ENCODE measurements at regions not wholly inside any gene's neighbourhood (a gene's known extent, or its start where the extent isn't known, plus 50 kb on each side); places are given as distances from the start of the nearest gene placed in this dataset.
"Not testable (repeated sequence)": the region's sequence is repeated elsewhere in the genome, so short reads cannot be mapped to it uniquely, and the experiment has no call there.

DNA sequence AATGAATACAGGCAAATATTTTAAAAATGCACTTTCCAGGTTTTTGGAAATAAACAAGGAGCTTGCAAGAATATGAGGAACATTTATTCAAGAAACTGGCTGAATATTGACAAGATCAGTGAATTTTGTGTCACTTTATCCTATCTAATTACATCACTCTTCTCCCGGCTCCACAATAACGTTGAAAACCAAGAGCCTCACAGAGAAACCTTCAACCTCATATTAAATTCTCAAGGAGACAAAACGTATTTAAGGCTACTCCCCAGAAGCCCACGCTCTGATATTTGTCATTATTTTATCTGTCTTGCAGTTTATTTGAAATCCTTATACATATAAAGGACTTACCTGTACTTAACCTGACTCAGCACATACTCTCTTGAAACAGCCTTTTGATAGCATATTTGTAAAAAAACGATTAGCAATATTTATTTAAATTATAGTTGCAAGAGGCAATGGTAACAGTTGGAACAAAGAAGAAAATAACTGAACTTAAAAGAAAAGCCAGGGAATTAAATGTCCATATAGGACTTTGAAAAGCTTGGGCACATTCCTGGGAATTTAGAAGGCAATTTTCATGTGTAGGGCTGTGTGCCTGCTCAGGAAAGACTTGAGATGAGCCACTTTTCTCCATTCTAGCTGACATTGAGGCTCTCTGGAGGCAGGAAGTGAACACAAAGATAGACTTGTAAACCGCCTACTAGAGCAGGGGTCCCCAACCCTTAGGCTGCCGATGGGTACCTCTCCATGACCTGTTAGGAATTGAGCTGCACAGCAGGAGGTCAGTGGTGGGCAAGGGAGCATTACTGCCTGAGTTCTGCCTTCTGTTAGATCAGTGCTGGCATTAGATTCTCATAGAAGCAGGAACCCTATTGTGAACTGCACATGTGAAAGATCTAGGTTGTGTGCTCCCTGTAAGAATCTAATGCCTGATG, 636.4 kb downstream of the SLC16A7 start:
- Histone ChIP-seq H3K27ac (no peak overlapping the region), H3K4me2 (ENCODE audit: low read length) (no peak overlapping the region)
- TF ChIP-seq CTCF (IDR thresholded peaks at IDR 0.05) = no peak

DNA sequence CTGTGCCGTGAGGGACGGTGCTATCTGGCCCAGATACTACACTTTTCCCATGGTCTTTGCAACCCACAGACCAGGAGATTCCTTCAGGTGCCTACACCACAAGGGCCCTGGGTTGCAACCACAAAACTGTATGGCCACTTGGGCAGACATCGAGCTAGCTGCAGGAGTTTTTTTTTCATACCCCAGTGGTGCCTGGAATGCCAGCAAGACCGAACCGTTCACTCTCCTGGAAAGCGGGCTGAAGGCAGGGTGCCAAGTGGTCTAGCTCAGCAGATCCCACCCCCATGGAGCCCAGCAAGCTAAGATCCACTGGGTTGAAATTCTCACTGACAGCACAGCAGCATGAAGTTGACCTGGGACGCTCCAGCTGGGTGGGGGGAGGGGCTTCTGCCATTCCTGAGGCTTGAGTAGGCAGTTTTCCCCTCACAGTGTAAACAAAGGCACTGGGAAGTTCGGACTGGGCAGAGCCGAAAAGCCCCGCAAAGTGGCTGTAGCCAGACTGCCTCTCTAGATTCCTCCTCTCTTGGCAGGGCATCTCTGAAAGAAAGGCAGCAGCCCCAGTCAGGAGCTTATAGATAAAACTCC, 638.9 kb downstream of the SLC16A7 start:
- not testable (repeated sequence) for H2AFZ ChIP-seq

More for the DNA sequence above, 636.4 kb downstream of the SLC16A7 start:
- Histone ChIP-seq H3K9ac (no peak overlapping the region), H3K4me3 (ENCODE audit: low read depth, low read length) (no peak overlapping the region), H3K4me1 (no peaks in the 10 kb centered on the region), H2AFZ (no peak overlapping the region), H3K36me3 (ENCODE audit: control insufficient read depth, insufficient read depth, low read length) (no peaks in the 10 kb centered on the region), H3K9me3 (ENCODE audit: control insufficient read depth, low read length) (no peaks in the 10 kb centered on the region), H3K27me3 (ENCODE audit: control insufficient read depth, insufficient read depth, low read length) (no peaks in the 10 kb centered on the region), H3K79me2 (no peaks in the 10 kb centered on the region)

GRCh38 chr12:60235261-60235660, 639.4 kb downstream of the SLC16A7 start:
- Histone ChIP-seq H3K79me2 (no peaks in the 10 kb centered on the region), H3K9me3 (ENCODE audit: control insufficient read depth, low read length) (no peaks in the 10 kb centered on the region), H3K27me3 (ENCODE audit: control insufficient read depth, insufficient read depth, low read length) (no peaks in the 10 kb centered on the region), H3K4me2 (ENCODE audit: low read length) (no peak overlapping the region), H3K9ac (no peak overlapping the region), H3K36me3 (ENCODE audit: control insufficient read depth, insufficient read depth, low read length) (no peaks in the 10 kb centered on the region), H3K4me3 (ENCODE audit: low read depth, low read length) (no peak overlapping the region), H2AFZ (no peak overlapping the region), H3K27ac (no peak overlapping the region), H3K4me1 (no peaks in the 10 kb centered on the region)
- no peak for TF ChIP-seq CTCF (IDR thresholded peaks at IDR 0.05)

More for the DNA sequence above, 638.9 kb downstream of the SLC16A7 start:
- H3K4me3 ChIP-seq (ENCODE audit: low read depth, low read length); H3K4me2 ChIP-seq (ENCODE audit: low read length); H3K27ac ChIP-seq; H3K4me1 ChIP-seq; H3K9me3 ChIP-seq (ENCODE audit: control insufficient read depth, low read length); H3K79me2 ChIP-seq; H3K36me3 ChIP-seq (ENCODE audit: control insufficient read depth, insufficient read depth, low read length); H3K9ac ChIP-seq; H3K27me3 ChIP-seq (ENCODE audit: control insufficient read depth, insufficient read depth, low read length): not testable (repeated sequence)

- not testable (repeated sequence) for H3K9ac ChIP-seq; H3K36me3 ChIP-seq (ENCODE audit: control insufficient read depth, insufficient read depth, low read length); H3K79me2 ChIP-seq; H3K4me1 ChIP-seq; H3K27me3 ChIP-seq (ENCODE audit: control insufficient read depth, insufficient read depth, low read length); H3K4me2 ChIP-seq (ENCODE audit: low read length); H3K4me3 ChIP-seq (ENCODE audit: low read depth, low read length); H3K27ac ChIP-seq; H2AFZ ChIP-seq; H3K9me3 ChIP-seq (ENCODE audit: control insufficient read depth, low read length)
These were observed 640.6 kb downstream of the SLC16A7 start for GRCh38 chr12:60236416-60236815.

- Histone ChIP-seq H3K27me3 (ENCODE audit: control insufficient read depth, insufficient read depth, low read length) (no peaks in the 10 kb centered on the region), H3K4me3 (ENCODE audit: low read depth, low read length) (no peak overlapping the region), H3K9ac (no peak overlapping the region), H3K4me1 (no peaks in the 10 kb centered on the region), H3K9me3 (ENCODE audit: control insufficient read depth, low read length) (no peaks in the 10 kb centered on the region), H3K4me2 (ENCODE audit: low read length) (no peak overlapping the region), H2AFZ (no peak overlapping the region), H3K36me3 (ENCODE audit: control insufficient read depth, insufficient read depth, low read length) (no peaks in the 10 kb centered on the region), H3K27ac (no peak overlapping the region), H3K79me2 (no peaks in the 10 kb centered on the region)
- TF ChIP-seq CTCF (IDR thresholded peaks at IDR 0.05) = no peak
These were observed 645.1 kb downstream of the SLC16A7 start for GRCh38 chr12:60240891-60241290.
